NT2/D1 (cell line): ENCODE measurements at regions not wholly inside any gene's neighbourhood (a gene's known extent, or its start where the extent isn't known, plus 50 kb on each side); places are given as distances from the start of the nearest gene placed in this dataset.
"Not testable (repeated sequence)": the region's sequence is repeated elsewhere in the genome, so short reads cannot be mapped to it uniquely, and the experiment has no call there.

ENCODE experiments used
- DNase-seq: peaks from one replicate; pipeline ENCODE4 v3.0.0-alpha.2; 2011; ENCODE audit warnings: low read depth, low spot score
- H3K27me3 ChIP-seq: 2 replicates; pipeline ENCODE4 v1.6.0; 2011; ENCODE audit warnings: mild to moderate bottlenecking; ENCODE audit not compliant: insufficient read length, insufficient read depth
- H3K36me3 ChIP-seq: 2 replicates; pipeline ENCODE4 v1.6.1; 2011; ENCODE audit warnings: mild to moderate bottlenecking, low read length, mixed read lengths; ENCODE audit not compliant: insufficient read depth, insufficient read length
- H3K4me1 ChIP-seq: 2 replicates; pipeline ENCODE4 v1.5.1; 2011; ENCODE audit not compliant: insufficient read depth, insufficient read length
- H3K4me3 ChIP-seq: 2 replicates; pipeline ENCODE4 v1.5.1; 2011; ENCODE audit warnings: low read depth; ENCODE audit not compliant: insufficient read length
- H3K9ac ChIP-seq: 2 replicates; pipeline ENCODE4 v1.6.0; 2011; ENCODE audit warnings: low read depth; ENCODE audit not compliant: insufficient read length
- H3K9me3 ChIP-seq: 2 replicates; pipeline ENCODE4 v1.5.1; 2011; ENCODE audit warnings: mild to moderate bottlenecking, low read length; ENCODE audit not compliant: insufficient read depth
- SUZ12 ChIP-seq: IDR thresholded peaks from 2 replicates; pipeline ENCODE4 v1.6.1; 2011; ENCODE audit not compliant: insufficient read length, insufficient read depth; ENCODE audit errors: extremely low read depth
- YY1 ChIP-seq: IDR thresholded peaks from 2 replicates; pipeline ENCODE4 v1.6.1; 2011; ENCODE audit not compliant: insufficient read length, insufficient read depth
- ZNF274 ChIP-seq: IDR thresholded peaks from 2 replicates; pipeline ENCODE4 v1.6.1; 2011; ENCODE audit warnings: mild to moderate bottlenecking, low read depth, low read length

DNA sequence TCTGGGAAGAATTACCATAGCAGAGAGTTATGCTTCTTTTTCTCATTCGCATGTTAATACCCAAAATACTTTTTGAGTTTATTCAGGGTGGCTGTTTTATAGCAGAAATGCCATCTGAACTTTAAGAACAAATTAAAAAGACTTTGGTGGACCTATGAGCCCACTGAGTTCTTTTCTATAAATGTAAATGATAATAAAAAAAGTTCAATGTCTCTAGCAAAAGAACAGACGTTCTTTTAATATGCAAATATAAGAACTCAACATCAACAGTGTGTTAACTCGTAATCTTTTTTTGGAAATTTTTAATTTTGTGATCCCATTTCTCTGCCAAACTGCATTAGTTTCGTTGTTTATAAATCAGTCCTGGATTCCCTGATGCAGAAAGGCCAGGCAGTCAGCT lies 1283.0 kb upstream of the NUDT12 start:
- H3K36me3 ChIP-seq = no peaks in the 10 kb centered on the region
- TF ChIP-seq YY1 (no peak), SUZ12 (no peak), ZNF274 (no peak)
- no peak overlapping the region for H3K9ac ChIP-seq
- no peaks in the 10 kb centered on the region for H3K9me3 ChIP-seq
- no peaks in the 10 kb centered on the region for H3K27me3 ChIP-seq
- no peak overlapping the region for H3K4me3 ChIP-seq
- no peaks in the 10 kb centered on the region for H3K4me1 ChIP-seq
- no peak for DNase-seq

DNA sequence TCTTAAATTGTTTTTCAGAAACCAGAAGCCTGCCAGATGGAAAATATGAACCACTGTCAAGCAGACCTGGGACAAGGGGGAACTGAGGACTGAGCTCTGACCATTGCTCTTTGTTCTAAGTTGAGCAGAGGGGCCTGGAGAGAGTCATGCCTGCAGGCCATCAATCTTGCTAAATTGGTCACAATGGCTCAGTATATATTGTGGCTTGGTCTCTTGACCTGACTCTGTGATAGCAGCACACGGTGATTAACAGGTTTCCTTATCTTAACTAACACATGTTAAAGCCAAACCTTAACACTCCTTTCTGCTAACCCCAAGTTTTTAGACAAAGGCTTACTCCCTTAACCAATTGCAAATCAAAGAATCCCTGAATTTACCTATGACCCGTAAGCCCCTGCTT lies 1281.2 kb upstream of the NUDT12 start:
- Histone ChIP-seq H3K4me1 (no peaks in the 10 kb centered on the region), H3K27me3 (no peaks in the 10 kb centered on the region), H3K9ac (no peak overlapping the region), H3K36me3 (no peaks in the 10 kb centered on the region), H3K4me3 (no peak overlapping the region), H3K9me3 (no peaks in the 10 kb centered on the region)
- TF ChIP-seq ZNF274 = no peak
- no peak for TF ChIP-seq YY1
- no peak for TF ChIP-seq SUZ12
- DNase-seq = no peak

DNA sequence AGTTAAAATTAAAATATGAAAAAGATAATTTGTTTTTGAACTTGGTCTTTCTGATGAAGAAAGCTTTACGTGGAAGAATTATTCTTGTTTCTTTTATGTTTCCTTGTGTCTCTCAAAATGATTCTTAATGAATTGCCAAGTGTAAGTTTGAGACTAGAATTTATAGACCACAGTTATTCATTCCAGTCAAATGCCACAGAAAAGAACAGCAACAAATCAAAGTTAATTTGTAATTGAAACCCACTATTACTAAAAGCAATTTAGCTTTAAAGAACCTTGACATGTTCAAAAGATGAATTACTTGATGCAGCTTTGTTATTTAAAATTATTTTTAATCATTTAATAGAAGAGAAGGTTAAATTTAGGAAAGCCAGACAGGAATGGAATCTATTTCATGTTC lies 1277.7 kb upstream of the NUDT12 start:
- TF ChIP-seq ZNF274 = no peak
- TF ChIP-seq SUZ12 = no peak
- no peak for TF ChIP-seq YY1
- Histone ChIP-seq H3K4me1 (no peaks in the 10 kb centered on the region), H3K4me3 (no peak overlapping the region), H3K9ac (no peak overlapping the region), H3K9me3 (no peaks in the 10 kb centered on the region), H3K27me3 (no peaks in the 10 kb centered on the region), H3K36me3 (no peaks in the 10 kb centered on the region)
- no peak for DNase-seq

DNA sequence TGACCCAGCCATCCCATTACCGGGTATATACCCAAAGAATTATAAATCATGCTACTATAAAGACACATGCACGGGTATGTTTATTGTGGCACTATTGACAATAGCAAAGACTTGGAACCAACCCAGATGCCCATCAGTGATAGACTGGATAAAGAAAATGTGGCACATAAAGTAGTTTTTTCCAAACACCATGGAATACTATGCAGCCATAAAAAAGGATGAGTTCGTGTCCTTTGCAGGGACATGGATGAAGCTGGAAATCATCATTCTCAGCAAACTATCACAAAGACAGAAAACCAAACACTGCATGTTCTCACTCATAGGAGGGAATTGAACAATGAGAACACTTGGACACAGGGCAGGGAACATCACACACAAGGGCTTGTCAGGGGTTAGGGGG lies 1268.9 kb upstream of the NUDT12 start:
- H3K4me3 ChIP-seq, H3K27me3 ChIP-seq, H3K36me3 ChIP-seq, H3K9me3 ChIP-seq, DNase-seq, H3K4me1 ChIP-seq, H3K9ac ChIP-seq: not testable (repeated sequence)

DNA sequence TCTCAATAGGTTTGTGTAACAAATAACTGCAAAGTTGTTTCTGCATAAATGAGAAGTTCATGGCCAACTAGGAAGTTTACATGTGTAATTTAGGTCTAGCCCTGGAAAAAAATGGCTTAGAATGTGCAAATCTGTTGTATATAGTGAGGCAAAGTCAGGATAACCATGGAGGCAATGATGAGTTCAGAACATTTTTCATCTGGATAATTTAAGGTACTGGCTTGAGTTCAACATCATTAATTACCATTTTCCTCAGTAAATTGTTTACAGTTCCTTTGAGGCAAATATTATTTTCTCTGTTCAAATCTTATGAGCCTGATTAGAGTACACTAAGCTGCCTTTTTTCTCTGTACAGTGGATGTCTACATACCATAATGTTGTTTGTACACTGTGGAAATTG lies 1259.0 kb upstream of the NUDT12 start:
- Histone ChIP-seq H3K9me3 (no peaks in the 10 kb centered on the region), H3K9ac (no peak overlapping the region), H3K4me1 (no peaks in the 10 kb centered on the region), H3K36me3 (no peaks in the 10 kb centered on the region), H3K27me3 (no peaks in the 10 kb centered on the region), H3K4me3 (no peak overlapping the region)
- no peak for DNase-seq
- TF ChIP-seq ZNF274 (no peak), YY1 (no peak)

DNA sequence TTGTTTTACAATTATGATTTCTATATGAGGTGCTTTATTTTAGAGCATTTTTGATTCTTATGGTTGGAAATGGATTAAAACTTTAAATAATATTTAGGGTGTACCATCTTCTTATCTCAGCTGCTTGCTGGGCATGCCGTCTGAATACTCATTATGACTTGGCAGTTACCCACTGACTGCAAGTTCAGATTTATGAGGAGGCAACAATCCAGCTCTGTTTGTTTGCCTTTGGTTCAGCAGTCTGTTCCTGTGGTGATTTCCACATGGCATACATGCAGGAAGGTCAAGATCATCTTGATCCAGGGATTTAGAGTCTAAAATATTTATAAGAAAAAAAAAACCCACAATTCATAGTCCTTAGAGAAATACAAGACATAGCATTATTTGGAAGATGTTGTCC lies 1254.5 kb upstream of the NUDT12 start:
- no peak for DNase-seq
- Histone ChIP-seq H3K9me3 (no peaks in the 10 kb centered on the region), H3K27me3 (no peaks in the 10 kb centered on the region), H3K4me1 (no peaks in the 10 kb centered on the region), H3K9ac (no peak overlapping the region), H3K36me3 (no peaks in the 10 kb centered on the region), H3K4me3 (no peak overlapping the region)
- TF ChIP-seq ZNF274 = no peak
- no peak for TF ChIP-seq YY1
- no peak for TF ChIP-seq SUZ12

DNA sequence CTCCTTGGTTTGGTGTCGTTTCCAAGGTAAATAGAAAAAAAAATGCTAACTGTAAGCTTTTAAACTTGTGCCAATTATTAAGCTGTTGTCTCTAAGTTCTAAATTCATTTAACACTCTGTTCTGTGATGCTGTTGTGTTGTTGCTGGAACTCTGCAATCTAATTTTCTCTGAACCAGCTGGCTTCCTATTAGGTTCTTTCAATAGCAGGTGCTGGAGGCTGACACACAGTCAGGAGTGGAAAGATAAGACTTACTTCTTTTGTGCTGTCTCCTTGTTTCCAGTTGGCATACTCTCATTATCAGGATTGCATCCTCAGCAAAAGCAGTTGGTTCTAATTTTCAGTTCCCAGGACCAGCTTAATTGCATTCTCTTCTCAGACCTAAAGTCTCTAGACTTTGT lies 1252.6 kb upstream of the NUDT12 start:
- Histone ChIP-seq H3K36me3 (no peaks in the 10 kb centered on the region), H3K9ac (no peak overlapping the region), H3K9me3 (peaks cover under 1% of the 10 kb centered on the region; the same call in 1 of the 2 replicates), H3K4me3 (no peak overlapping the region), H3K4me1 (no peaks in the 10 kb centered on the region), H3K27me3 (no peaks in the 10 kb centered on the region)
- TF ChIP-seq YY1 = no peak
- TF ChIP-seq SUZ12 = no peak
- no peak for TF ChIP-seq ZNF274
- DNase-seq = no peak

DNA sequence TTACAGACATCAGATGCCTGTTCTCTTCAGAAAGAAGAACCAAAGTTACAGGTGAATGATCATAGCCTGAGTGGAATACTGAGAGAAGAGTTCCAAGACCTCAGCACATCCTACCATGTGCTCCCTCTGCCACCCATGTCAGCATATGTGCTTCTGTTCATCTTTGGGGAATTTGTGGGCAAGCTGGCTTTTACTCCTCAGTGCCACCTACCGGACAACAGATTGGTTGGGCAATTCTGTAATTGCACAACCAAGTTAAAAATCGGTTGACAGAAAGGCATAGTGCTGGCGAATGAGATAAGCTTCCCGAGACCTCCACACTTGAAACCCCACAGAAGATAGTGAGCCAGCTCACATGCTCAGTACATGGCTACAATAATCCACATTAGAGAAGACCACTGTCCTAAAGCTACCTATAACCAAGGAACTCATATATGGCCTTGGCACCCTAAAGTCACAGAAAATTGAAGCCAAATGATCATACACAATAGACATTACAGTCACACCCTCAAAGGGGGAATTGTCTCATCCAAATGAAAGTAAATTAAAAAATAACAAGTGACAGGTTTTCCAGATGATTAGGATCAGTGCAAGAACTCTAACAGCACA lies 1238.0 kb upstream of the NUDT12 start:
- Histone ChIP-seq H3K4me3 (no peak overlapping the region), H3K9ac (no peak overlapping the region), H3K36me3 (no peaks in the 10 kb centered on the region), H3K27me3 (no peaks in the 10 kb centered on the region), H3K9me3 (no peaks in the 10 kb centered on the region), H3K4me1 (no peaks in the 10 kb centered on the region)
- no peak for TF ChIP-seq ZNF274
- TF ChIP-seq SUZ12 = no peak
- no peak for DNase-seq
